ENCODE measurements at regions not wholly inside any gene's neighbourhood (a gene's known extent, or its start where the extent isn't known, plus 50 kb on each side); places are given as distances from the start of the nearest gene placed in this dataset.
"Not testable (repeated sequence)": the region's sequence is repeated elsewhere in the genome, so short reads cannot be mapped to it uniquely, and the experiment has no call there.

- in situ Hi-C loops (cut with HindIII; ENCODE audit: low pct_ligation_motif_present, low sequenced_read_pairs), result no loop called here
- TF ChIP-seq CTCF (IDR thresholded peaks at IDR 0.05; ENCODE audit: low read depth, low read length, missing control alignments), result no peak
- Histone ChIP-seq H3K27me3 (replicated peaks) (no peaks in the 10 kb centered on the region), H3K27ac (no peak overlapping the region), H3K4me3 (ENCODE audit: low read depth, low read length) (no peak overlapping the region), H3K36me3 (replicated peaks) (no peaks in the 10 kb centered on the region)
- DNase-seq, result no peak
Observed at GRCh38 chr14:65840786-65841185, 428.3 kb downstream of the FUT8 start.

- TF ChIP-seq CTCF (IDR thresholded peaks at IDR 0.05; ENCODE audit: low read depth, low read length, missing control alignments), result no peak
- H3K27ac ChIP-seq, result no peak overlapping the region
- H3K27me3 ChIP-seq (replicated peaks), result no peaks in the 10 kb centered on the region
- no peak for DNase-seq
- no peak overlapping the region for H3K4me3 ChIP-seq (ENCODE audit: low read depth, low read length)
- H3K36me3 ChIP-seq (replicated peaks), result no peaks in the 10 kb centered on the region
- in situ Hi-C loops (cut with HindIII; ENCODE audit: low pct_ligation_motif_present, low sequenced_read_pairs), result no loop called here
Observed at GRCh38 chr14:65846196-65846868, 433.8 kb downstream of the FUT8 start.

- Histone ChIP-seq H3K27ac (no peak overlapping the region), H3K27me3 (replicated peaks) (no peaks in the 10 kb centered on the region), H3K4me3 (ENCODE audit: low read depth, low read length) (no peak overlapping the region), H3K36me3 (replicated peaks) (no peaks in the 10 kb centered on the region)
- TF ChIP-seq CTCF (IDR thresholded peaks at IDR 0.05; ENCODE audit: low read depth, low read length, missing control alignments), result no peak
- no peak for DNase-seq
- in situ Hi-C loops (cut with HindIII; ENCODE audit: low pct_ligation_motif_present, low sequenced_read_pairs), result no loop called here
Observed at GRCh38 chr14:65847075-65847847, 434.7 kb downstream of the FUT8 start.

GRCh38 chr14:65847931-65848330 is 435.4 kb downstream of the FUT8 start:
- H3K36me3 ChIP-seq (replicated peaks); H3K27ac ChIP-seq; H3K4me3 ChIP-seq (ENCODE audit: low read depth, low read length); DNase-seq; H3K27me3 ChIP-seq (replicated peaks); in situ Hi-C loops (cut with HindIII; ENCODE audit: low pct_ligation_motif_present, low sequenced_read_pairs): not testable (repeated sequence)

- no peaks in the 10 kb centered on the region for H3K36me3 ChIP-seq (replicated peaks)
- no peak for TF ChIP-seq CTCF (IDR thresholded peaks at IDR 0.05; ENCODE audit: low read depth, low read length, missing control alignments)
- no peak for DNase-seq
- in situ Hi-C loops (cut with HindIII; ENCODE audit: low pct_ligation_motif_present, low sequenced_read_pairs), result no loop called here
- no peak overlapping the region for H3K27ac ChIP-seq
- H3K4me3 ChIP-seq (ENCODE audit: low read depth, low read length), result no peak overlapping the region
- no peaks in the 10 kb centered on the region for H3K27me3 ChIP-seq (replicated peaks)
Observed at GRCh38 chr14:65849091-65849490, 436.6 kb downstream of the FUT8 start.

- H3K27me3 ChIP-seq (replicated peaks), result no peaks in the 10 kb centered on the region
- in situ Hi-C loops (cut with HindIII; ENCODE audit: low pct_ligation_motif_present, low sequenced_read_pairs), result no loop called here
- no peaks in the 10 kb centered on the region for H3K36me3 ChIP-seq (replicated peaks)
- H3K27ac ChIP-seq, result no peak overlapping the region
- TF ChIP-seq CTCF (IDR thresholded peaks at IDR 0.05; ENCODE audit: low read depth, low read length, missing control alignments), result no peak
- no peak for DNase-seq
- H3K4me3 ChIP-seq (ENCODE audit: low read depth, low read length), result no peak overlapping the region
Observed at GRCh38 chr14:65849558-65849957, 437.0 kb downstream of the FUT8 start.

Measured in brain microvascular endothelial cell (primary cell).